Prostate gland (tissue), 2 donors: ENCODE measurements at regions not wholly inside any gene's neighbourhood (a gene's known extent, or its start where the extent isn't known, plus 50 kb on each side); places are given as distances from the start of the nearest gene placed in this dataset.

Source experiments
- DNase-seq: peaks from one replicate; pipeline ENCODE4 v3.0.0-alpha.2; 2019; ENCODE audit warnings: low spot score
- H3K27ac ChIP-seq, 2 donors: fragments of 200-600 bp; sonication (generic); 2 replicates each; pipeline ENCODE4 v1.5.1; 2017 to 2019
- H3K27me3 ChIP-seq: fragments of 200-600 bp; sonication (generic); replicated peaks from 2 replicates; pipeline ENCODE4 v1.5.1; 2019; ENCODE audit not compliant: insufficient read depth
- H3K36me3 ChIP-seq, 2 donors: fragments of 200-600 bp; sonication (generic); 1 replicate in 1 of 2; 2 replicates in 1 of 2; pipeline versions ENCODE4 v1.5.1 to v1.8.1; 2017 to 2019
- H3K4me1 ChIP-seq: fragments of 200-600 bp; sonication (generic); replicated peaks from 2 replicates; pipeline ENCODE4 v1.5.1; 2019
- H3K4me3 ChIP-seq, 2 donors: fragments of 200-600 bp; sonication (generic); 2 replicates each; pipeline ENCODE4 v1.5.1; 2017 to 2019
- H3K9me3 ChIP-seq: fragments of 200-600 bp; sonication (generic); 2 replicates; pipeline ENCODE4 v1.5.1; 2017
- POLR2A ChIP-seq: fragments of 450-650 bp; IDR thresholded peaks from one replicate; pipeline ENCODE4 v1.6.1; 2016; ENCODE audit warnings: antibody characterized with exemption, mild to moderate bottlenecking
- POLR2AphosphoS5 ChIP-seq: sonication (generic); formaldehyde crosslinking; IDR thresholded peaks from one replicate; pipeline ENCODE4 v1.6.1; 2017; ENCODE audit warnings: antibody characterized with exemption
- WGBS: methylation state at CpG from one replicate; pipeline ENCODE4 v1.1.5; 2018; 5-methylcytosine and 5-hydroxymethylcytosine counted together
- intact Hi-C: fragments of 100-400 bp; cut with DNase I; formaldehyde crosslinking; loops from one replicate; pipeline ENCODE4 v1.14.2; 2022
- TF ChIP-seq, protein P1 (sequence below), 4 experiments: fragments of 200-600 bp in 2 of 4; fragments of 450-650 bp in 2 of 4; sonication (generic) in 2 of 4; IDR thresholded peaks; 1 replicate in 3 of 4; 2 replicates in 1 of 4; pipeline ENCODE4 v1.5.1; 2016 to 2019; ENCODE audit warnings: antibody characterized with exemption in 4 of 4, mild to moderate bottlenecking in 2 of 4, moderate library complexity in 2 of 4

DNA sequence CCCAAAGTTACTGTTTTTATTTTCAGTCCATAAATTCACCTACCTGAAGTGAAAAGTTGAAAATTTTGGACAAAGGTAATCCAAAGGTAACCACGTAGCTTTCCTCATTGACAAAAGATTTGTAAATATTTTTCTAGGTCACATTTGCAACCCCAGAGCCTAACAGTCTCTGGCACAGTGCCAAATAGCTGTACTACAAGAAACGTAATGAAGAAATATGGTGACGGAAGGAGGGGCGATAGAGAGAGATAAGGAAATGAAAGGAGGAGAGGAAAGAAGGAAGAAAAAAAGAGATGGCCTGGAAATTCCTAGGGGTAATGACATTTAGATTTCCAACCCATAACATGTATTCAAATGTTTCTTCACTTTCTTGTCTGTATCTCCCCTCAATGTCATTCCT is 159.4 kb downstream of the BARHL2 start:
- WGBS: 40% methylated on average over 4 of the region's 4 CpGs
- DNase-seq: no peak
- TF ChIP-seq, protein P1, sequence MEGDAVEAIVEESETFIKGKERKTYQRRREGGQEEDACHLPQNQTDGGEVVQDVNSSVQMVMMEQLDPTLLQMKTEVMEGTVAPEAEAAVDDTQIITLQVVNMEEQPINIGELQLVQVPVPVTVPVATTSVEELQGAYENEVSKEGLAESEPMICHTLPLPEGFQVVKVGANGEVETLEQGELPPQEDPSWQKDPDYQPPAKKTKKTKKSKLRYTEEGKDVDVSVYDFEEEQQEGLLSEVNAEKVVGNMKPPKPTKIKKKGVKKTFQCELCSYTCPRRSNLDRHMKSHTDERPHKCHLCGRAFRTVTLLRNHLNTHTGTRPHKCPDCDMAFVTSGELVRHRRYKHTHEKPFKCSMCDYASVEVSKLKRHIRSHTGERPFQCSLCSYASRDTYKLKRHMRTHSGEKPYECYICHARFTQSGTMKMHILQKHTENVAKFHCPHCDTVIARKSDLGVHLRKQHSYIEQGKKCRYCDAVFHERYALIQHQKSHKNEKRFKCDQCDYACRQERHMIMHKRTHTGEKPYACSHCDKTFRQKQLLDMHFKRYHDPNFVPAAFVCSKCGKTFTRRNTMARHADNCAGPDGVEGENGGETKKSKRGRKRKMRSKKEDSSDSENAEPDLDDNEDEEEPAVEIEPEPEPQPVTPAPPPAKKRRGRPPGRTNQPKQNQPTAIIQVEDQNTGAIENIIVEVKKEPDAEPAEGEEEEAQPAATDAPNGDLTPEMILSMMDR (IDR thresholded peaks at IDR 0.05): no peak
- TF ChIP-seq POLR2AphosphoS5: no peak
- TF ChIP-seq POLR2A: no peak

DNA sequence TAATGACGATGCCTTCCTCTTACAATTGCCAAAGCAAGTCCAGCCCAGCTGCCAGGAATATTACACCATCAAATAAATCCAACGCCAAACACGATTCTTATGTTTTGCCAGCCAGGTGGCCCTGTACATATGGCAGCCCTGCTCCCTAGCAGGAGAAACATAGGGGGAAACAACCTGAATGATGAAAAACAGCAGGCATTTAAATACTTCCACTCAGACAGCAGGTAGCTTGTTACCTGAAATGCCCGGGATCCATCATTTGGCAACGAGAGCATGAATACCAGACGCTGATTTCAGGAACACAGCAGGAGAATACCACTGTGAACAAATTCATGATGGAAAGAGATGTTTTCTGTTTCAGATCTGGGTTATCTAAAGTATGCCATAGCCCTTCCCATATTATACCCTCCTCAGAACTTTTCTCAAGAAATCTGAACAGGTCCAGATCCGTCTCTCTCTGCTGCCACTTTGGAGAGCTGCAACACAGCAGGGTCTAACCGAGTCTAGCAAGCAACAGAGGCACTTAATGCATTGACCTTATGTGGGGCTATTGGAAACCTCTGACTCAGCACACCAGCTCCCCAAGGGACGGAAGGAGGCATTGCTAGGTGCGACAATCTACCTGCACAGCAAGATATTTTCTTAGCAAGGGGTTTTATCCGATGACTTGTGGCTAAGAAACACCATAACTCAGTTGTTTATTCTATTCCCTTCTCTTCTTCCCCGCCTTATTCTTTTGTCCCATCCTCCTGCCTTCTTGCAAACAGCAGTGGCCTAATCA is 166.3 kb downstream of the BARHL2 start:
- H3K36me3 ChIP-seq: no peaks in the 10 kb centered on the region
- intact Hi-C loops: no loop called here
- WGBS: 57% methylated on average over 12 of the region's 12 CpGs
- H3K27ac ChIP-seq: no peak overlapping the region
- H3K27me3 ChIP-seq: no peaks in the 10 kb centered on the region
- no peak overlapping the region for H3K4me3 ChIP-seq
- no peaks in the 10 kb centered on the region for H3K4me1 ChIP-seq
- H3K9me3 ChIP-seq: no peaks in the 10 kb centered on the region
- DNase-seq: no peak
- TF ChIP-seq, protein P1 (IDR thresholded peaks at IDR 0.05): no peak
- no peak for TF ChIP-seq POLR2A
- TF ChIP-seq POLR2AphosphoS5: no peak

More for the DNA sequence above, 159.4 kb downstream of the BARHL2 start:
- Histone ChIP-seq H3K27ac (no peak overlapping the region), H3K9me3 (no peaks in the 10 kb centered on the region), H3K27me3 (no peaks in the 10 kb centered on the region), H3K4me3 (no peak overlapping the region), H3K4me1 (no peaks in the 10 kb centered on the region), H3K36me3 (no peaks in the 10 kb centered on the region)
- intact Hi-C loops: no loop called here

DNA sequence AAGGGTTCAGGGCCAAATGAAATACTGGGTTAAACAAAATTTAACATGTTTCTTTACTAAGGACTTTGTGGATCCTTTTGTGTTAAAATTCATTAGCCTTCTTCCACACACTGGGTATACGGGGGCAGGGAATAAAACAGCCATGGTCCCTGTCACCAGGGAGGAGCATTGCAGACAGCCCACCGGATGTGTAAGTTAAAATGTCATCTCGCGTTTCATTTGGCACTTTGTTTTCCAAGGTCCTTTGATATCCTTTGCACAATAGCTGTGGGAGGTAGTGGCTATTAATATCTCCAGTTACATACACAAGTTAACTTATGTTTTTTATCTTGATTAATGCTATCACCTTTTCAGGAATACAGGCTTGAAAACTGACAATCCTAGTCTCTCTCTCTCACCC is 172.7 kb downstream of the BARHL2 start:
- Histone ChIP-seq H3K27me3 (no peaks in the 10 kb centered on the region), H3K4me1 (no peaks in the 10 kb centered on the region), H3K27ac (no peak overlapping the region), H3K9me3 (no peaks in the 10 kb centered on the region), H3K4me3 (no peak overlapping the region), H3K36me3 (no peaks in the 10 kb centered on the region)
- no peak for DNase-seq
- 19% methylated on average over 4 of the region's 4 CpGs for WGBS
- TF ChIP-seq, protein P1 (IDR thresholded peaks at IDR 0.05): no peak
- TF ChIP-seq POLR2A (no peak), POLR2AphosphoS5 (no peak)
- intact Hi-C loops: no loop called here

DNA sequence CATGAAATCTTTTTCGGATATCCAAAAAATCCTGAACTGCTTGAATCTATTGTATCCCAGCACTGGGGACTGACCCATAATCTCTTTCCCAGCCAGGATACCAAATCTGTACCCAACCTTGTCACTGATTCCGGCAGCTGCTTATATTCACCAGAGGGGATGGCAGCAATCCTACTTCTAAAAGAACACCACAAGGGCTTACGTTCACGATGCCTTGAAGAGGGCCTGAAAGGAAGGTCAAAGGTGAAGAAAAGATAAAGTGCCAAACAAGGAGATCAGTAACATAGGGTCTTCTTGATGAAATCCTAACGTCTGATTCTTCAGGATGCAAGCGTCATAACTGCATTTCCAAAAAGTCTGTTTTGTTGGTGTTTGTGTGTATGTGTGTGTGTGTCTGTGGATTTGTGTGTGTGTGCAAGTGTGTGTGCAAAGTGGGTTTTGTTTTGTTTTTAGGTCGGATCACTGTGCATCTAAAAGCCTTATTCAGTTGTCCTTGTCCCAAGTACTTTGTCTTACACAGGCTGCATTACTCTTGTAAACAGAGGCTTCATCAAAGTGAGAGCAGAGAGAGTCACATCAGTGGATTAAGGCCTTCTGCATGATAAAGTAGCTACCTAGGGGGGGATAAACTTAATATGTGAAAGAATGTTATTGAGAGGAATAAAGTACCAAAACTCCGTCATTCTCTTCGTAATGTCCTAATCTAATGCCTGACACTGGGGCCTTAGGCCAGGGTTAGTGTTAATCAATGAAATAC is 179.3 kb downstream of the BARHL2 start:
- intact Hi-C loops: no loop called here
- no peak for DNase-seq
- Histone ChIP-seq H3K27ac (no peak overlapping the region), H3K27me3 (no peaks in the 10 kb centered on the region), H3K4me3 (no peak overlapping the region), H3K9me3 (no peaks in the 10 kb centered on the region), H3K36me3 (no peaks in the 10 kb centered on the region), H3K4me1 (no peaks in the 10 kb centered on the region)
- 68% methylated on average over 9 of the region's 9 CpGs for WGBS
- no peak for TF ChIP-seq POLR2A
- TF ChIP-seq POLR2AphosphoS5: no peak
- TF ChIP-seq, protein P1 (IDR thresholded peaks at IDR 0.05): no peak
